GM18508 (cell line): ENCODE measurements at regions not wholly inside any gene's neighbourhood (a gene's known extent, or its start where the extent isn't known, plus 50 kb on each side); places are given as distances from the start of the nearest gene placed in this dataset.

ENCODE experiments used
- ATAC-seq: cut with Tn5 transposase; IDR thresholded peaks from one replicate; pipeline ENCODE4 v1.9.1; 2021; ENCODE audit warnings: moderate number of reproducible peaks; ENCODE audit not compliant: insufficient read depth, unreplicated experiment

- no peak for ATAC-seq
These were observed 171.3 kb downstream of the SNCA start for GRCh38 chr4:89665662-89666061.

GRCh38 chr4:89664521-89664920 is 172.4 kb downstream of the SNCA start:
- no peak for ATAC-seq

DNA sequence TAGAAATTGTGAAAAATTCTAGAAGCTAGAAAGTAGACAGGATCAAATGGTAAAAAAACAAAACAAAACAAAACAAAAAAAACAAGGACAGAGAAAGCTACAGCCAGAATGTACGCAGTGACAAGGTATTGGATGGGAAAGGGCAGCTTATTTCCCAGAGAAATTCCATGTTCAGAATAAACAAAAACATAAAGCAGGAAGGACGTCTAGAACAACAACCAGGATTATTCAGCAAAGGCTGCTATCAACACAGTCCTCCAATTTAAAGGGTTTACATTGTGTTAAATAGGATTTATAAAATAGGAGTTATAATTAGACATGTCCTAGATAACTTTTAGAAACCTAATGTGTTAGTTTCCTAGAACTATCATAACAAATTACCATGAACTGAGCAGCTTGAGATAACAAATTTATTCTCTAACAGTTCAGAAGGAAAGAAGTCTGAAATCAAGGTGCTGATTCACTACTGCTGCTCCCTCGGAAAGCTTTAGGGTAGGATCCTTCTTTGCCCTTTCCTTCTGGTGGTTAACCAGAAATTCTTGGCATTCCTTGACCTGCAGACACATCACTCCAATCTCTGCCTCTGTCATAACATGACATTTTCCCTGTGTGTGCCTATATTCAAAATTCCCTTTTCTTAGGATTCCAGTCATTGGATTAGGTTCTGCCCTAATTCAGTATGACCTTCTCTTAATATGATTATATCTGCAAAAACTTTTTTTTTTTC is 175.6 kb downstream of the SNCA start:
- ATAC-seq = no peak

DNA sequence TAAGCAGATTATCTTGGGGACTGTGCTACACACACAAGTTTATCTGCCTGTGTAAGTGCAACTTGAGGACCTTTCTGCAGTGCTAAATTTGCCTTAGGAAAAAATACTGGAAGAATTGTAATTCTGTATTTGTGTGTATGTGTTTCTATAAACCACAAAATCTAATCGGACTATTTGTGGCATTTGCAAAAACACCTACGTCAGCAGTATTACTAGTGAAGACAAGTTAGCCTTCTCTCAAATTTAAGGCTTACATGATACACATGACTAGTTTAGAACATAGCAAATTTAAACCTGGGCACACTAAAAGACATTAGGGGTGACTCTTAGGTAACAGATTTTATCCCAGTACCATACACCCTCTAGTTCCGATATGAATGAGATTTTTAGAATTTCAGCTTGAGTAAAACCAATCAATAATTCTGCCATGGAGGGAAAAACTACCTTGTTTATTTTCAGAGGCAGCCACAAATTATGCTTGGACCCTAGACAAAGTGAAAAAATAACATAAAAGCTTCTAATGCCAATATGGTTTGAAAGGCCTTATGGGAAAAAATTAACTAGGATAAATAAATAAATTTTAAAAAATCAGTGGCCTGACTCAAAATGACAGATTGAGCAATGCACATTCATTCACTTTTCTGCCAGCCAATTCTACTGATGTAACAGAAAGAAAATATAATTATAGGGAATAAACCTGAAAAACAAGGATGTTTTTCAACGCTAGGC is 176.4 kb downstream of the SNCA start:
- no peak for ATAC-seq

GRCh38 chr4:89658701-89659024 is 178.3 kb downstream of the SNCA start:
- ATAC-seq = peak; percentile 65

DNA sequence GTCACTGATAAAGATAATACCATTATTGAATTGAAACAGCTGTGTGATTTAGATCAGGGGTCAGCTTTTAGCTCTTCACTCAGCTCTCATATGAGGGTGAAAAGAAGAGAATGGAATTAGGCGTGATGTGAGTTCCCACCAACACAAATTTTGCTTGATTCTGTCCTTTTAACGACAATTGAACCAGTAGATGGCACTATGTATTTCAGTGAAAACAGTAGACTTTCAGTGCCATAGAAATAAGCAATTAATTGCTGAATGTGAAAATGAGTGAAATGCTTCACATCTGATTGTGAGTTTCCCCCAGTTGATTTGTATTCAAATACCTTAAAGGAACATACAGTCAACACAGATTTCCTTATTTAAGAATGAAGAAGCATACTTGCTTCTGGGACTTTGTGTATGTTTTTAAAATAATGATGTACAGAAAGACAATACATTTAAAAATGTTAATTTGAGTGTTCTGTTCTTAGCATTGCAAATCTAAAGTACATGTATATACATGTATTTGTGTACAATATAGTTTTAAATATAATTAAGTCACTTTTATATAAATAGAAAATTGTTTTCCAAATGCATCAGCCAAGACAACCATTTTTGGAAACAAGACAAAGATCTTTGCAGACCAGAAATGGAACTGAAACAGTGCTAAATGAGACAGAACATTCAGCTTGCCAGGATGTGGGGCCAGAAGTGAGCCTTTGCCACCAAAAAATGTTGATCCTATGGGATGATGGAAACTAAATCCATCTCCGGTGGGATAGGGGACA is 178.8 kb downstream of the SNCA start:
- peak; percentile 40 for ATAC-seq

DNA sequence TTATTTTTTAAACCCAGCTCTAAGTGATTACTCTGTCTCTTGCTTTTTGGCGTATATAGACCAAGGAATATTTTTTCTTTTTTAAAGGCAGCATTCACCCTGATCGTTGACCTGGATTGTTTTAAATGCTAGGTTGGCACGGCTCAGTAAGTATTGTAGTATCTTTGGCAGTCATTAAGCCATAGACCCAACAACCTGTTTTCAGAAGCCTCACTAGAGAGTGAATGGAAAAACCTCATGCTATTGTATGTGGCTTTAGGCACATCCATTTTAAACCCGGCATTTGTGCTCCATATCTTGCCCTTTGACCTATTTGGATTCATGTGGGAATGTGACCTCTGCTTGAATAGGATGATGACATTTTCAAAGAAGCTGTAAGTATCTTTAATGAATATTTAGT is 183.9 kb downstream of the SNCA start:
- no peak for ATAC-seq

- no peak for ATAC-seq
These were observed 191.5 kb downstream of the SNCA start for GRCh38 chr4:89645482-89645881.

DNA sequence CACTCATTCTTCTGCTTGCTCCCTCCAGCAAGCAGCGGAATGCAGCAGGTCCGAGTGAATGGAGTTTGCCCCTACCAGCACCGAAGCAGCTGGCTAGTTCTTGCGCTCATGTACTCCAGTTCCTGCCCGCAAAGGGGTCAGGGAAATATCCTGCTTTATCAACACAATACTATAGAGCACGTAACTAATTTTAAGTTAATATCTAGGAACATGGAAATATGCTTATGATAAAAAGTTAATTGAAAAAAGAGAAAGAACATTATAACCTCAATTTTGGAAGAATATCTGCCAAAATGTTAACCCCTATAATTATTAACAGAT is 195.6 kb downstream of the SNCA start:
- ATAC-seq = no peak

- ATAC-seq = no peak
These were observed 196.2 kb downstream of the SNCA start for GRCh38 chr4:89640620-89641366.

GRCh38 chr4:89639395-89639794 is 197.6 kb downstream of the SNCA start:
- ATAC-seq = no peak

DNA sequence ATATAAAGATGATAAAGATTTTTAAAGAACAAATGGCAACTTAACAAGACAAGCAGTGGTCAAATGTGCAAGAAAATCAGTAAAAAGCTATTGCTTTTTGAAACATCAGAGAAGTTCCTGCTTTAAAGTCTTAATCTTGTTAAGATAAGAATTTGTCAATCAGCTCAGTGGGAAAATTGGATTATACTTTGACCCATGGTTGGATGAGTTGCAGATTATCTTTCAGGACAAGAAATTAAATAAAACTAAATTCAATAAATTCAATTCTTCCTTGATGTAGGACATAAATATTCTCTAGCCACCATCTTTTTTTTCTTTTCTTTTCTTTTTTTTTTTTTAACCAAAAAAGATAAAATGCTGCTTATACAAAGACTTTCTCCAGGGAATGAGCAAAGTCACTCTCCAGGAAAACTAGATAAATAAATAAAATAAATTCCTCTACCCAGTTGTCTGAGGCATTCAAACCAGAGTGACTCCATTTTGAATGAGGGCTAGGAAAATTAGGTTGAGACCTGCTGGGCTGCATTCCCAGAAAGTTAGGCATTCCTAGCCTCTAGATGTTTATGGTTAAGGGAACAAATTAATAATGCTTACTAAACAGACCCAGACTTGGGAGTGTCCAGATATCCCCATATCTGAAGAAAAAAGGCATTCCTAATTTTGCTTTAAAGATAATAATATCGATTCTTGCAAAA is 211.2 kb downstream of the SNCA start:
- no peak for ATAC-seq

DNA sequence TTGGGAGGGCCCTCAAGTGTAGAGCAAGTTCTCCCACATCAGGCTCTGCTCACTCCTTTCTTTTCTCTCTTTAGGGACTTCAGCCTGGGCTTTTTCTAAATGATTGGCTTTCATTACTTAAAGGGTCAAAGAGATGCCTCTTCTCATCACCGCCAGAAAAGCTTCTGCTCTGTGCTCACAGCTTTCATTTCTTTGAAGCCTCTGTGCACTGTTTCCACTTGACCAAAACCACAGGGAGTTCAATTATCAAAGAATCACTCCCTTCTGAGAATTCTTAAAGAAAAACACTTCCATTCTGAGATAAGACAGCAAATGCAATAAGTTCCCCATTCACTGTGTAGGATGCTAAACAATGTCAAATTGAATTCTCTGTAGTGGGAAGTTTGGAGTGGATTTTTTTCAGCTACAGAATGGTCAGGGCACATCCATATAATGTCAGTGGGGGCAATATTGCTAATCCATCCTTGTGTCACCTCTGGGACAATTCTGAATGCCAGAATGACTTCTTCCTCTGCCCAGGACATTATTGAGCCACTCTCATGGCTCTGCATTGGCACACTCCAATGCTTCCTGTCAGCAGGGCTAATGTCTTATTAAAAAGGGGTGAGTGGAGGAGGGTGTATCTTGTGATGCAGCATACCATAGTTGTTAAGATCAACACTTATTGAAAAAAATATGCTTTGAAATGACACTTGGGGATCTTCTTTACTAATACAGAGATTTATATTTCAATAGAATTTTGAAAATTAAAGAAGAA is 217.6 kb downstream of the SNCA start:
- ATAC-seq = no peak

DNA sequence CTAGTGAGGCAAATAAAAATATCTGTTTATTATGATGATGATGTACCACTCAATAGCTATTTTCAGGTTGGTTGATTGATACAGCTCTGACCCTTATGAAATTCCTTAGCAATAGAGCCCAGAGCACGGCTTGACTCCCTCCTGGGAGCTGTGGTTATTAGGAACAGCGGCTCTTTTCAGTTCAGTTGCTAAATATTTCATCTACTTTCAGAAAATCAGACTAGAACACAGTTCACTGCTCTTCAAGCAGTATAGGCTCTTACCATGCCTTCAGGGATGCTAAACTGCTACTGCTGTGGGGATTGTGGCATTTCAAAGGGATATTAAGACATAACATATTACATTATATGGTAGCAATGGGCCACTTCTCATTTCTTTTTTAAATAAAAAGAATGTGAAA is 218.8 kb downstream of the SNCA start:
- no peak for ATAC-seq

- ATAC-seq = no peak
These were observed 219.6 kb downstream of the SNCA start for GRCh38 chr4:89617317-89617716.

GRCh38 chr4:89616382-89616781 is 220.6 kb downstream of the SNCA start:
- no peak for ATAC-seq

DNA sequence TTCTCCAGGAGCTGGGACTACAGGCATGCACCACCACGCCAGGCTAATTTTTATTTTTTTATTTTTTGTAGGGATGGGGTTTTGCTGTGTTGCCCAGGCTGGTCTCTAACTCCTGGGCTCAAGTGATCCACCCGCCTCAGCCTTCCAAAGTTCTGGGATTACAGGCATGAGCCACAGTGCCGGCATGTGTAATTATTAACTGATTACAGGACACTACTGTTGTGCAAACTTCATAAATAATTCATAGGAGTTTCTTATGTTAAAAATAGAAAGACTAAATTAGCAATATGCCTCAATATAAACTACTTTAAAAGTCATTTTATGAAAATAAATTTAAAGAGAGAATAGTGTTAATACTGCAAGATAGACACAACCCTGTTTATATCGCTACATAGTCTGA is 221.9 kb downstream of the SNCA start:
- ATAC-seq = no peak

DNA sequence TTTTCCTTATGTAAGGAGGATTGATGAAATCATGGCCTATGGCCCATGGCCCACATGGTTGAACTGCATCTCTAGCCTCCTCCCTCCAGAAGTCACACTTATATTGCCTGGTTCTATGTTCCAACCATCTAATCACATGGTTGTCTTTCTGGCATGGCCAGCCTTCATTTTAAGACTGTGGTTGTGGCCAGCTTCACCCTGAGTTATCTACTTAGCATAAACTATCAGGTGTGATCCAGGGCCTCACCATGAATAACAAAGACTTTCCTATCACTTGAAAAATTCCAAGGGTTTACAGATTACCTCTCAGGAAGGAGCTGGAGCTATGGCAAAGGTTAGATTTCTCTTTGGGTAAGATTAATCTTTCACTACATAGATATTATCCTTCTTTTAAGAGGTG is 222.8 kb downstream of the SNCA start:
- ATAC-seq = no peak

- ATAC-seq = no peak
These were observed 226.7 kb downstream of the SNCA start for GRCh38 chr4:89610236-89610635.

GRCh38 chr4:89609756-89610155 is 227.2 kb downstream of the SNCA start:
- no peak for ATAC-seq
